HG02870 (cell line): ENCODE measurements at regions not wholly inside any gene's neighbourhood (a gene's known extent, or its start where the extent isn't known, plus 50 kb on each side); places are given as distances from the start of the nearest gene placed in this dataset.

Source experiments
- ATAC-seq: cut with Tn5 transposase; IDR thresholded peaks from one replicate; pipeline ENCODE4 v1.9.1; 2021; ENCODE audit warnings: mild to moderate bottlenecking, moderate library complexity; ENCODE audit not compliant: unreplicated experiment

GRCh38 chr2:62284471-62284870 is 88.6 kb downstream of the B3GNT2 start:
- ATAC-seq = no peak

- no peak for ATAC-seq
These were observed 87.2 kb downstream of the B3GNT2 start for GRCh38 chr2:62283147-62283546.

- ATAC-seq = no peak
These were observed 85.7 kb downstream of the B3GNT2 start for GRCh38 chr2:62281663-62282062.

GRCh38 chr2:62277688-62278087 is 81.8 kb downstream of the B3GNT2 start:
- no peak for ATAC-seq
